COR-L47 (cell line): ENCODE measurements at regions not wholly inside any gene's neighbourhood (a gene's known extent, or its start where the extent isn't known, plus 50 kb on each side); places are given as distances from the start of the nearest gene placed in this dataset.
"Not testable (repeated sequence)": the region's sequence is repeated elsewhere in the genome, so short reads cannot be mapped to it uniquely, and the experiment has no call there.

ENCODE experiments used
- DNase-seq: peaks from one replicate; lab custom pipeline; 2025; lab: John Stamatoyannopoulos, UW

DNA sequence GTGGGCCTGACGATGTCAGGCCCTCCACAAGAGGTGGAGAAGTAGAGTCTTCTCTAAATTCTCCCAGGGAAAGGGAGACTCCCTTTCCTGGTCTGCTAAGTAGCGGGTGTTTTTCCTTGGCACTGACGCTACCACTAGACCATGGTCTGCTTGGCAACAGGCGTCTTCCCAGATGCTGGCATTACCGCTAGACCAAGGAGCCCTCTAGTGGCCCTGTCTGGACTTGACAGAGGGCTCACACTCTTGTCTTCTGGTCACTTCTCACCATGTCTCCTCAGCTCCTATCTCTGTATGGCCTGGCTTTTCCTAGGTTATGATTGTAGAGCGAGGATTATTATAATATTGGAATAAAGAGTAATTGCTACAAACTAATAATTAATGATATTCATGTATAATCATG lies 51.1 kb upstream of the RASSF6 start:
- DNase-seq, result not testable (repeated sequence)

DNA sequence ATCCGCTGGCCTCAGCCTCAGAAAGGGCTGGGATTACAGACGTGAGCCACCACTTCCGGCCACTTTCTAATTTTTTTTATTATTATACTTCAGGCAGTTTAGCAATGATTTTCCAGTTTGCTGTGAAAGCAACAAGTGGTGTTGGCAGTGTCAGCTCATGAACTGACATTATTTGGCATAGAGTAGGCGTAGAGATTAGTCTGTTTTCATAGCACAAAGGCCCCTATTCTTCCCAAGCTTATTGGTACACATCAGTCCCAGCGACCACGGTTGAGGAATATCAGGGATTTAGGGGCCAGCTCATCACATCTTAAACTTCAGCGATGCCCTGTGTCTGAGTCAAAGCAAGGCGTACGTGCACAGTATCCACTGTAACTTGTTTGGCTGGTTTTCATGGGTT lies 53.0 kb upstream of the RASSF6 start:
- no peak for DNase-seq

DNA sequence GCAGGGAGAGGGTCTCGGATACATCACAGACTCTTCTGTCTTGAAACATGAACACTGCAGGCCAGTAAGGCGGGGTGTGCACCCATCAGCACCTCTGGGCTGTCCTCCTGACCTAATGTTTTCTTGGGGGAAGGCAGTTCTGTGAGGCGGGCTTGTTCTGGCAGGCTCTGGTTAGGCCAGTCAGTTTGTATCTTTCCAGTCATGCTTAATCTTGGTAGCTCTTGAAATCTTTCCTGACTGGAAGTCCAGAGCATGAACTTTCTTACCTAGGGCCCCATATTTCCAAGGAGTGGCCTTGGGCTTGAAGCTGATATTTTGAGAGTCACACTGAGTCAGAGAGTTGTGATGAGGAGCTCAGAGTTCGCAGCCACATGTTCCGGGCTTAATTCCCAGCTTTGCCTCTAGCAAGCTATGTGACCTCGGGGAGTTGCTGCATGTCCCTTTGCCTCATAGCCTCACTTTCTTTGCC lies 54.2 kb upstream of the RASSF6 start:
- no peak for DNase-seq

DNA sequence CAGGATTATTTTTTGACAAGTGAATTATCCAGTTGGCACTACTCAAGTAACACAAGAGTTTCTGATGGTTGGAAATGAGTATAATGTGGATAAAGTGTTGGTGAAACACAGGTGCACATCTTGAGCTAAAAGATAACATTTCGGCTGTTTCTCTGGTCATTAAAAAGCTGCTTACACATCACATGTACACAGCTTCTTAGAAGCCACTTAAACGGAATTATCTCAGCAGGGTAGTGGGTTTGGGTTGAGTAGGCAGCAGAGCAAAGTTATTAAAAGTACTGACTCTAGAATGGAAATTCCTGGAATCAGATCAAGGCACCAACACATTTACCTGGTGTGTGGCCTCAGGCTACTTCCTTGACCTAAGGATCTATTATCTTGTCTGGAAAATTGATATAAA lies 55.4 kb upstream of the RASSF6 start:
- DNase-seq, result no peak

DNA sequence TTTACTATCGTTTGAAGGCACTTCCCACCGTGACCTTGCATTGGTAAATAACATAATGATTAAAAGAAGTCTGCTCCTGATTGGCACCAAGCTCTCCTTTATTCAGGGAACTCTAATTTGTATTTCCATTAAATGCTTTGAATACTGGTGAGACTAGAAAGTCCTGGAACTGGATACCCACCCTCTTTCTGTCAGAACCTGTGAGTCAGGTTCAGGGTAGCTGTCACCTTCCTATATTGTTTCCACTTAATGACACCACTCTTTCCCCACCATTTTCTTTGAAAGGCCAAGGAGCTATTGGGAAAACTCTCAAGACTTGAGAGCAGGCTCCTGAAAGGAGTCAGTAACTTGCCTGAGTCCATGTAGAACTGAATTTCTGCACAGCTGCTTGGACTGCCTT lies 55.9 kb upstream of the RASSF6 start:
- DNase-seq, result no peak

DNA sequence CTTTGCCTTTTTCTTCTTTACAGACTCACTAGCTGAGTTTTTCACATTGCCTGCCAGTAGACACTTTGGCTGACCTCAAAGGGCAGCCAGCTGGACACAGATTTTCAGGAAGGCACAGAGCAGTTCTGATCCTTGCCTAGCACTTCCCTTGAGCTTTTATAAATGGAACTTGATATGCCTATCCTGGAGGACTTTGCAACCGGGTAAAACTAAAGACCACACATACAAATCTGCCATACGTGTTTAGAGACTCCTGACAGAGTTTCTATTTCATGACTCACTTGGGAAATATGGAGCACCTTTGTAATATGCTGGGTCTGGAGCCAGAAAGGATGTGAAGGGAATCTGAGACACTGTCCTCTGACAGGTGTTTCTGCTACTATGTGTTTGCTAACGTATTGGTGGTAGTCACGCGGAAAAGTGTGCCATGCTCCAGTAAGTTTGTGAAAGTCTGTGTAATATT lies 56.7 kb upstream of the RASSF6 start:
- peak; percentile 34 for DNase-seq

DNA sequence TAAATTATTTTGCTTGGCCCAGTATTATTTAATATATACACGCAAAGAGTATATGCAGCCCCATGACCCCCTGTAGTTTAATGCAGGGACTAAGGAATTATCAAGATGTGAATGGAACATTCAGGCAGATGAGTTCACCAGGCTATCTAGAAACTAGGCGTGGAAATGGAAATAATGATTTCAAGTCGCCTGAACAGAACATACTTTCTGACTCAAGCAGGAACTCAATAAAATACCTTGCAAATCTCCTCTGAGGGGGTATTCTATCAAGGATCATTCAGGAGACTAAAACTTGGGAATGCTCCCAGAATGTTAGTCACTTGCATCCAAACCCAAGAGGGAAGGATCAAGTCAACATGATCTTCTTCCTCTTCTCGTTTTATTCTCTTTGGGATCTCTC lies 59.6 kb upstream of the RASSF6 start:
- DNase-seq, result no peak

DNA sequence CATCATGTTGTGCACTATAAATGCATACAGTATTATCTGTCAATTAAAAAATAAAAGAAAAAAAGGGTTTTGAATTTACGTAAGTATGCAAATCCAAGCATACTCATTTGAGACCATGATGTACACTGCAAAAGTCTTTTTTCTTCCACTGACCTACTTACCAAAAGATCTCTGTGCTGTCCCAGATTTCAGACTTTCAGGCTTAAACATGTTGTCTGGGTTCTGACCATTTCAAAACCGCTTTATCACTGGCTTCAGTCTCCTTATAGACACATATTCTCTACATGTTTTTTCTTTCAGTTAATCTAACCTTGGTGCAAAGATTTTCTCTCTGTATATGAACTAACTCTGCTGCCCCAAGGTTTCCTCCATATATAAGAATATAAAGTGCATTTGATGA lies 58.6 kb upstream of the CXCL8 start:
- no peak for DNase-seq

DNA sequence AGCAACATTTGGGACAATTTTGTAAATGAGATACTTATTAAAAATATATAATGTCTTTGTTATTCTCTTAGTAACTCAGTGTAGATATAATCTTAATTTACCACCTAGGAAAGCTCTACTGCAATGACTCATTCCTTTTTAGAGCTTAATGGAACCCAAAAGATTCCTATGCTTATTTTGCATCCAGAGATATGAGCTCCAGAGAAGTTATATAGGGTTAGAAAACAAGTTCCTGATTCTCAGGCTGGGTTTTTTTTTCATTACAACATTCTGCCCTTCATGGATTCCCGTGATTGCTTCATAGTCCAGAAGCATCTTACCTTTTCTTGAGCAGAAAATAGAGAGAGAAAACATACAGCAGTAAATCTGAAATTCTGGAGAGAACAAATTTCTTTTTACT lies 57.9 kb upstream of the CXCL8 start:
- DNase-seq, result no peak

DNA sequence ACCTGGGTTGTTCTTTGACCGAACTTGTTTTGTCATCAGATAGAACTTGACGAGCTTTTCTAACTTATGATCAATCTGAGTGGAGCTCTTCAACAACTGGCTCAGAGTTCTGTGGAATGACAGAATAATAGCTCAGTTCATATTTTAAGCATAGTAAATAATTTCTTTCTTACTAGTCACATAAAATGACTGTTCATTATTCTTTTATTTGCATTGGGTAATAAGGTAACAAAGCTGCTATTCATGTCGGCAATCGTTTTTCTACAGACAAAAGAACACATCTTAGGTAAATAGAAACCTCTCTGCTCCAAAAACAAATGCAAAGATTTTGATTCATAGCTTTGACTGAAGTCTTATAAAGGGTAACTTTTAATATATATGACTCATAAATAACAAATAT lies 57.3 kb upstream of the CXCL8 start:
- peak; percentile 43 for DNase-seq

DNA sequence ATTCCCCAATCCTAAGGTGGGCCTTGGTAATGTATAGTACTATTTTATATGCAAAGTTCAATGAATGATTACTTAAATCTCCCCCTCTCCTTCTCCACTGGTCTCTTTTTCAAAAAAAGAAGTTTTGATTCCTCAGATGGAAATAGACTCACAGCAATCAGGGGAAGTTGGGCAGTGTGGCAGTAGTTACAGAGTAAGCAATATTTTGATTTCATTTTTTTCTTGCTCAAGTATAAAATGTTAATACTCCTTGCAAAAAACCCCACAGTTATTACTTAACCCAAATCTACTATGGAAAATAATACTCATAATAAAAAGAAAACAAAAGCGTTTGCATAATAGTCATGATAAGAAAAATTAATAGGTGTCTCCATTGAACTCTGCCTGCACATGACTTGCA lies 56.9 kb upstream of the CXCL8 start:
- no peak for DNase-seq

DNA sequence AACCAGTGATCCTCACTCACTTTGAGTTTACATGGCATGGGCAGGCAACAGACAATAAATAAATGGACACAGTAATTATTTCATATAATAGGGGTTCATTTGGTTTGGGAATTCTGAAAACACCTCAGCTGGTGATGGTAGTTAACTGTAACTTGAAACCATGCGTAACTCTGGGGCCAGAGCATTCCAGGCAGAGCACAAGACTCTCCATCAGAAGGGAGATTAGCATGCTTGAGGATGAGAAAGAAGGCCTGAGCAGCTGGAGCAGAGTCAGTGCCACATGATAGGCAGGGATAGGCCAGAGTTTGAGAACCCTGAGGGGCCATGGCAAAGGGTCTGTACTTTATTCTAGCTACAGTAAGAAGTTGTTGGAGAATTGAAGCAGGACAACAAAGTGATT lies 56.3 kb upstream of the CXCL8 start:
- DNase-seq, result no peak

DNA sequence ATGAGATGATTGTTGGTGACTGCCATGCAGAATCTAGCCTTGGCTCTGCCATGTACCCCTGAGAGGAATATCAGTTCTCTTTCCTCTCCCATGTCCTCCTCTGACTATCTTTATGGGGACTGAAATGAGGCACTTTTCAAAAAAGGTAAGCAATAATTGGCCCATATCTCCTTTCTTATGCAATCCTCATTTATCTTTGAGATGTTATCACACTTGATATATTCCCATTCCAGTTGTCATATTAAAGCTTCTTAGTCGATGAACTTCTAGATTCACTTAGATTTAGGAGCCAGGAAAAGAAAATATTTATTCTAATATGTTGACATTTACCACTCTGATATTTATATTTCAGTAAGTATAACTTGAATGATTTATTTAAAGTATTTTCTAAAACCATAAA lies 55.3 kb upstream of the CXCL8 start:
- no peak for DNase-seq

DNA sequence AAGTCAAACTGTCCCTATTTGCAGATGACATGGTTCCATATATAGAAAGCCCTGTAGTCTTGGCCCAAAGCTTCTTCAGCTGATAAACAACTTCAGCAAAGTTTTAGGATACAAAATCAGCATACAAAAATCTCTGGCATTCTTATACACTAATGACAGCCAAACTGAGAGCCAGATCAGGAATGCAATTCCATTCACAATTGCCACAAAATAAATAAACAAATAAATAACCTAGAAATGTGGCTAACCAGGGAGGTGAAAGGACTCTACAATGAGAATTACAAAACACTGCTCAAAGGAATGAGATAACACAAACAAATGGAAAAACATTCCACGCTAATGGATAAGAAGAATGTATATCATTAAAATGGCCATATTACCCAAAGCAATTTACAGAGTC lies 52.9 kb upstream of the CXCL8 start:
- no peak for DNase-seq

DNA sequence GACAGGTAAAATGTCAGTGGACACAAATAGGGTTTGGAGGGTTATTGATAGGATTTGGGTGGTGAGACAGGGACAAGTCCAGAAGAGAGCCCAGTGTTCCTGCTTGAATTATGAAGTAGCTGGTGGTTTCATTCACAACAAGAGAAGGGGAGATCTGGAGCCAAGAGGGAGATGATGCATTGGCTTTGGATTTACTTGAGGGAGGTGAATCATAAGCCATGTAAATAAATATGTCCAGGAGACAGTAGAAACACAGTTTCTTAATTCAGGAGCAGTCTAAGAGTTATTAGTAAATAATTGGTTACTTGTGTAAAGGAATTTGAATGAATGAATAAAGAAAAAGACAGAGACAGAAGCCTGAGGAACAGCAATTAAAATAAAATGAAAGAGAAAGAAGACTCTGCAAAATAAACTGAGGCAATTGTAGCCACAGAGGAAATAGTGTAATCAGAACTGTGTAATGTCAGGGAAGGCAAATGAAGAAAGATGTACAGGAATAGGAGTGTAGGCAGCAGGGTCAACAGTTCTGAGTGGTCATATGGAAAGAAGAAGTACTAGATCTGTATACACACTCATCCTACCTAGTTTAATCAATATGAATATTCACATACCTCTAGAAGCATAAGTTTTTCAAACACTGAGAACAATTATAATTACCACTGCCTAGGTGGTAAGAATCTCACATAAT lies 50.2 kb upstream of the CXCL8 start:
- no peak for DNase-seq
